ENCODE measurements at regions not wholly inside any gene's neighbourhood (a gene's known extent, or its start where the extent isn't known, plus 50 kb on each side); places are given as distances from the start of the nearest gene placed in this dataset.
"Not testable (repeated sequence)": the region's sequence is repeated elsewhere in the genome, so short reads cannot be mapped to it uniquely, and the experiment has no call there.

DNA sequence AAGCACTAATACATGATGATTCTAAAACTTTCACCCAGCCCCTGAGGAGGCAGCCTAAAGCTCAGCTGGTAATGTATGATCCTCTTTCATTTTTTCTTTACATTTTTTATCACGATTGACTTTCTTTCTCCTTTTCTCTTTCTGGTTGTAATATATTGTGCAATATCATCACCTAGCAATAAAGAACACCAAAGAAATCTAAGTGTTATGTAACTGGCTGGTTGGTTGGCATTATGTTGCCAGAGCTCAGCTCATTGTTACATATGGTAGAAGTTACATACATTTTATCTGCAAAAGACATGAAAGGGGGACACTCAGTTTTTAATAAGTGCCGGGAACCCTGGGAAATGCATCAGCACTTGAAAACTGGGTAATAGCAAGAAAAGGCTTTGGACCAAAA is 432.1 kb upstream of the DDI1 start:
- no peak overlapping the region for H3K4me3 ChIP-seq (ENCODE audit: low read depth, low read length)
- no peak for DNase-seq (ENCODE audit: low read depth)
- TF ChIP-seq, protein P1, sequence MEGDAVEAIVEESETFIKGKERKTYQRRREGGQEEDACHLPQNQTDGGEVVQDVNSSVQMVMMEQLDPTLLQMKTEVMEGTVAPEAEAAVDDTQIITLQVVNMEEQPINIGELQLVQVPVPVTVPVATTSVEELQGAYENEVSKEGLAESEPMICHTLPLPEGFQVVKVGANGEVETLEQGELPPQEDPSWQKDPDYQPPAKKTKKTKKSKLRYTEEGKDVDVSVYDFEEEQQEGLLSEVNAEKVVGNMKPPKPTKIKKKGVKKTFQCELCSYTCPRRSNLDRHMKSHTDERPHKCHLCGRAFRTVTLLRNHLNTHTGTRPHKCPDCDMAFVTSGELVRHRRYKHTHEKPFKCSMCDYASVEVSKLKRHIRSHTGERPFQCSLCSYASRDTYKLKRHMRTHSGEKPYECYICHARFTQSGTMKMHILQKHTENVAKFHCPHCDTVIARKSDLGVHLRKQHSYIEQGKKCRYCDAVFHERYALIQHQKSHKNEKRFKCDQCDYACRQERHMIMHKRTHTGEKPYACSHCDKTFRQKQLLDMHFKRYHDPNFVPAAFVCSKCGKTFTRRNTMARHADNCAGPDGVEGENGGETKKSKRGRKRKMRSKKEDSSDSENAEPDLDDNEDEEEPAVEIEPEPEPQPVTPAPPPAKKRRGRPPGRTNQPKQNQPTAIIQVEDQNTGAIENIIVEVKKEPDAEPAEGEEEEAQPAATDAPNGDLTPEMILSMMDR (conservative IDR thresholded peaks at IDR 0.05; ENCODE audit: low read depth, low read length), result no peak

DNA sequence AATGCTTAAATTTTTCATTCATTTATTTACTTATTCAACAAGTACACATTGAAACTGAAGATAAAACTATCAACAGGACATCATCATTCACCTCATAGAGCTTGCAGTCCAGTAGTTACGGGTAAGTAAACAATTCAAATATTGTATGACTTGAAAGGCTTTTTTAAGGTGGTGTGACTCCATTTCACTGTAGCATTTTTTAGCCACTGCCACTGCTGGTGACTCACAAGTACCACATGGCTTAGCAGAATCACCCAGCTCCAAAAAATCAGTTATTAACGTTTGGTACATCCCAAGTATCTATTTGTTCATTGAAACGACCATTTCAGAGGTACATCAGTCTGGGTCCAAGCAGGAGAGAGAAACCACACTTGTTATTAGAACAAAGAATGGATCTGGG is 427.9 kb upstream of the DDI1 start:
- TF ChIP-seq, protein P1 (conservative IDR thresholded peaks at IDR 0.05; ENCODE audit: low read depth, low read length), result no peak
- no peak overlapping the region for H3K4me3 ChIP-seq (ENCODE audit: low read depth, low read length)
- no peak for DNase-seq (ENCODE audit: low read depth)

DNA sequence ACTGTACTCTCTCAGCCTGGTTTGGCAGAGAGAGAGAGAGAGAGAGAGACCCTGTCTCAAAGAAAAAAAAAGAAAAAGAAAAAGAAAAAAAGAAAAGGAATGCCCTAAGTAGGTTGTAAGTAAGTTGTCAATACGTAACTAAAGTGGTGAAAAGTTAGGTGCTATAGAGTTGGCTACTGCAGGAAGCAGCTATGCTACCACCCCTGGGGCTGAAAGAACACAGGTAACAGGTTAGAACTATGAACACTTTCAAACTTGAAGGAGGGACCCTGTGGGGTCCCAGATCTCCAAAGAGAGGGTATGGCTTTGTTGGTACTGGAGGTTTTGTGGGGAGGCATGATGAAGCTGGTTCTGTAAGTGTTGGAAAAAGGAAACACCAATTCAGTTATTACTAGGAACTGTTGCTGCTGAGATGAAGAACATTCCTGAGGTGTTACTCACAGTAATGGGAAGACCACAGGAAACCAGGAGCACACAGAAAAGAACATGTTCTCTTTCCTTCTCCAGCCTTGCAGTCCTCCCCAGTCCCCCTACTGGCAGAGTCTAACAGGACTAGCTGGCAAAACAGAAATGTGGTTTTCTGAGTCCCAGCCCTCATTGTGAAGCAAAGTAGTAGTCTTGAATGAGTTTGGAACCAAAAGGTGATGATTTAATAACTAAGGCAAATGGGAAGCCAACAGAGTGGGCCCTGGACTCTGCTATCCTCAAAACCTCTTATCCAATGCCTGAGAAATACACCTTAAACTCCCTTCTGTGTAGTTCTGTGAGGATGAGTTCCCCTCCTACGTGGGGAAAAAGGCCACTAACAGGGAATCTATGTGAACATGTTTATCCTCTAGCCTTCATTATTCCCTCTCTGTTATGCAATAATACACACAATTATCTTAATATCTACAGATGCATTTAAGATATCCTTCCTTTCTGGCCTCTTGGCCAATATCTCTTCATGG is 427.0 kb upstream of the DDI1 start:
- TF ChIP-seq, protein P1 (conservative IDR thresholded peaks at IDR 0.05; ENCODE audit: low read depth, low read length), result peak; percentile 96
- peak; percentile 91 for DNase-seq (ENCODE audit: low read depth)
- no peak overlapping the region for H3K4me3 ChIP-seq (ENCODE audit: low read depth, low read length)

- no peak overlapping the region for H3K4me3 ChIP-seq (ENCODE audit: low read depth, low read length)
- no peak for DNase-seq (ENCODE audit: low read depth)
- TF ChIP-seq, protein P1 (conservative IDR thresholded peaks at IDR 0.05; ENCODE audit: low read depth, low read length), result no peak
These were observed 426.0 kb upstream of the DDI1 start for GRCh38 chr11:103610435-103610834.

DNA sequence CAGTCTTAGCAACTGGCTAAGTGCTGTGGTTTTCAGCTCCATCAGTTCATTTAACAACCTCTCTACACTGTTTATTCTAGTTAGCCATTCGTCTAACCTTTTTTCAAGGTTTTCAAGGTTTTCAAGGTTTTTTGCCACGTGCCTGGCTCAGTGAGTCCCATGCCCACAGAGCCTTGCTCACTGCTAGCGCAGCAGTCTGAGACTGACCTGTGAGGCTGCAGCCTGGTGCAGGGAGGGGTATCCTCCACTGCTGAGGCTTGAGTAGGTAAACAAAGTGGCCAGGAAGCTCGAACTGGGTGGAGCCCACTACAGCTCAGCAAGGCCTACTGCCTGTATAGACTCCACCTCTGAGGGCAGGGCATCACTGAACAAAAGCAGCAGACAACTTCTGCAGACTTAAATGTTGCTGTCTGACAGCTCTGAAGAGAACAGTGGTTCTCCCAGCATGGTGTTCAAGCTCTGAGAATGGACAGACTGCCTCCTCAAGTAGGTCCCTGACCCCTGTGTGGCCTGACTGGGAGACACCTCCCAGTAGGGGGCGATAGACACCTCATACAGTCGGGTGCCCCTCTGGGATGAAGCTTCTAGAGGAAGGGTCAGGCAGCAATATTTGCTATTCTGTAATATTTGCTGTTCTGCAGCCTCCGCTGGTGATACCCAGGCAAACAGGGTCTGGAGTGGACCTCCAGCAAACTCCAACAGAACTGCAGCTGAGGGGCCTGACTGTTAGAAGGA is 424.7 kb upstream of the DDI1 start:
- peak; percentile 84 for DNase-seq (ENCODE audit: low read depth)
- H3K4me3 ChIP-seq (ENCODE audit: low read depth, low read length), result not testable (repeated sequence)
- TF ChIP-seq, protein P1 (conservative IDR thresholded peaks at IDR 0.05; ENCODE audit: low read depth, low read length), result peak; percentile 54

GRCh38 chr11:103612451-103612850 is 424.0 kb upstream of the DDI1 start:
- H3K4me3 ChIP-seq (ENCODE audit: low read depth, low read length); DNase-seq (ENCODE audit: low read depth): not testable (repeated sequence)

DNA sequence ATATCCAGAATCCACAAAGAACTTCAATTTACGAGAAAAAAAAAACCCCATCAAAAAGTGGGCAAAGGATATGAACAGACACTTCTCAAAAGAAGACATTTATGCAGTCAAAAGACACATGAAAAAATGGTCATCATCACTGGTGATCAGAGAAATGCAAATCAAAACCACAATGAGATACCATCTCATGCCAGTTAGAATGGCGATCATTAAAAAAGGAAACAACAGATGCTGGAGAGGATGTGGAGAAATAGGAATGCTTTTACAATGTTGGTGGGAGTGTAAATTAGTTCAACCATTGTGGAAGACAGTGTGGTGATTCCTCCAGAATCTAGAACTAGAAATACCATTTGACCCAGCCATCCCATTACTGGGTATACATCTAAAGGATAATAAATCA is 419.9 kb upstream of the DDI1 start:
- not testable (repeated sequence) for DNase-seq (ENCODE audit: low read depth)

More for the DNA sequence above, 419.9 kb upstream of the DDI1 start:
- H3K4me3 ChIP-seq (ENCODE audit: low read depth, low read length), result not testable (repeated sequence)

Data from epithelial cell of proximal tubule (primary cell).